AG09319 (cell line): ENCODE measurements at regions not wholly inside any gene's neighbourhood (a gene's known extent, or its start where the extent isn't known, plus 50 kb on each side); places are given as distances from the start of the nearest gene placed in this dataset.
"Not testable (repeated sequence)": the region's sequence is repeated elsewhere in the genome, so short reads cannot be mapped to it uniquely, and the experiment has no call there.

Source experiments
- DNase-seq: peaks from one replicate; pipeline ENCODE4 v3.0.0-alpha.2; 2010; ENCODE audit warnings: low read depth; ENCODE audit errors: extremely low read depth
- TF ChIP-seq, protein P1 (sequence below): IDR thresholded peaks from 2 replicates; pipeline ENCODE4 v1.5.1; 2011; ENCODE audit warnings: low read depth, mild to moderate bottlenecking, inconsistent platforms, low read length, moderate library complexity

DNA sequence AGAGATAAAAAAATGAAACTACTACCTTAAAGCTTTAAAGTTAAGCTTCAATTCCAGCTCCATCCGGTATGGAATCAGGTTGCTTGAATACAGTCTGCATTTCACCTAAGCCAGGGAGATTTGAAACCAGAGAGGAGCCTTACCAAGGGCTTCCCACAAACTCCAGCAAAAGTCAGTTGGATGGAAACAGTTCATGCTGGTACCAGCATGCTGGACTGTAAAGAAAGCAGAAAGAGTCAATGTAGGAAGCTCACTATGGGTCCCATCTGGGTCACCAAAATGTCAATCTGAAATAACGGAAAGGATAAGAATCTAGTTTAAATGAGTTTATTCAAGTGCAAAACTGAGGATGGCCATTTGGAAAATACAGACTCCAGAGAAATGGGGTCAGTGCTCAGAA, 65.3 kb downstream of the CDO1 start:
- DNase-seq, result no peak
- TF ChIP-seq, protein P1, sequence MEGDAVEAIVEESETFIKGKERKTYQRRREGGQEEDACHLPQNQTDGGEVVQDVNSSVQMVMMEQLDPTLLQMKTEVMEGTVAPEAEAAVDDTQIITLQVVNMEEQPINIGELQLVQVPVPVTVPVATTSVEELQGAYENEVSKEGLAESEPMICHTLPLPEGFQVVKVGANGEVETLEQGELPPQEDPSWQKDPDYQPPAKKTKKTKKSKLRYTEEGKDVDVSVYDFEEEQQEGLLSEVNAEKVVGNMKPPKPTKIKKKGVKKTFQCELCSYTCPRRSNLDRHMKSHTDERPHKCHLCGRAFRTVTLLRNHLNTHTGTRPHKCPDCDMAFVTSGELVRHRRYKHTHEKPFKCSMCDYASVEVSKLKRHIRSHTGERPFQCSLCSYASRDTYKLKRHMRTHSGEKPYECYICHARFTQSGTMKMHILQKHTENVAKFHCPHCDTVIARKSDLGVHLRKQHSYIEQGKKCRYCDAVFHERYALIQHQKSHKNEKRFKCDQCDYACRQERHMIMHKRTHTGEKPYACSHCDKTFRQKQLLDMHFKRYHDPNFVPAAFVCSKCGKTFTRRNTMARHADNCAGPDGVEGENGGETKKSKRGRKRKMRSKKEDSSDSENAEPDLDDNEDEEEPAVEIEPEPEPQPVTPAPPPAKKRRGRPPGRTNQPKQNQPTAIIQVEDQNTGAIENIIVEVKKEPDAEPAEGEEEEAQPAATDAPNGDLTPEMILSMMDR, result no peak

DNA sequence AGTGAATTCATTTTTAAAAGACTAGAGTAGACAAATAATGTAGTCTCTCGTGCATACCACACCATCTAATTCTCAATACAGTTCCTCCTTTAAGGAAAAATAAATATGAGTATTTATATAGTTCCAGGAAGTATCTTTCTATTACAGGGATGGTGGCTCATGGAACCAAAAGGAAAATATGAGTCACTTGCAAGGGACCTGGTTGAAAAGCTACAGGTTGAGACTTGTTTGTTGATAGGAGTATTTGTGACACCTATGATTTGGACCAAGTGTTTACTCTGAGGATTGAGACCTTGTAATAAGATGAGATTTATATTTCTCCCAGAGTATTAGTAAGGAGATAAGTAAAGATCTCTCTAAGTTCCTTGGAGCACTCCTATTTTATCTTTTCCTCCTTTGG, 67.4 kb downstream of the CDO1 start:
- TF ChIP-seq, protein P1, result no peak
- DNase-seq, result no peak

GRCh38 chr5:115739245-115739644, 77.2 kb downstream of the CDO1 start:
- DNase-seq, result not testable (repeated sequence)

DNA sequence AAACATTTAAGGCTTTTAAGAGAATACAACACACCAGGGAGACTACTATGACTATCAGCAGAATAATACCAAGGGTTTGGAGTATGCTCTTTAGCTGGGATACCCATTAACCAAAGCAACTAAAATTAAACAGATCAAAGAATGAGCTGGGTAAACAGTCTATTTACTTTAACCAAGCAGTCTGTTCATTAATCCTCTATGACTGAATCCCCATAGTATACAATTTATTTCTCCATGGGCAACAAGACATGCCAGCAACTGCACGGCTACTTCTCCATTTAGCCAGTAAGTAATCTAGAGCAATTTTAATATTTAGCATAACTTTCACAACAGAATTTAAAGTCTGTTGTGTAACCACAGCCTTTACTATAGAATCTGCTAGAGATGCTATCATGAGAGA, 77.6 kb downstream of the CDO1 start:
- DNase-seq, result no peak
- TF ChIP-seq, protein P1, result no peak

GRCh38 chr5:115737452-115737851, 79.0 kb downstream of the CDO1 start:
- TF ChIP-seq, protein P1, result no peak
- DNase-seq, result no peak

DNA sequence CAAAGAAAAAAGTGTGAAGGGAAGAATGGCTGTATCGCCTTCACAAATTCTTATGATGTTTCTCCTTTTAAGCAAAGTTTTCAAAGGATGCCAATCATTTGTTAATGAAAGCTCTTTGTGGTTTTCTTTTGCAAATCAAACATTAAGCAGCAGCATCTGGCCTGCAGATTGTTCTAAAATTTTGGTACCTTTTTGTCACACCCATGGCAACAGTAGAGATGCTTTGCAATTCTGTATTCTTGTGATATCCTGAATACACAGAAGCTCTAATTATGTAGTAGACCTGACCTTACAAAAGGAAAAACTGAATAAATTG, 79.8 kb downstream of the CDO1 start:
- no peak for DNase-seq
- TF ChIP-seq, protein P1, result no peak

DNA sequence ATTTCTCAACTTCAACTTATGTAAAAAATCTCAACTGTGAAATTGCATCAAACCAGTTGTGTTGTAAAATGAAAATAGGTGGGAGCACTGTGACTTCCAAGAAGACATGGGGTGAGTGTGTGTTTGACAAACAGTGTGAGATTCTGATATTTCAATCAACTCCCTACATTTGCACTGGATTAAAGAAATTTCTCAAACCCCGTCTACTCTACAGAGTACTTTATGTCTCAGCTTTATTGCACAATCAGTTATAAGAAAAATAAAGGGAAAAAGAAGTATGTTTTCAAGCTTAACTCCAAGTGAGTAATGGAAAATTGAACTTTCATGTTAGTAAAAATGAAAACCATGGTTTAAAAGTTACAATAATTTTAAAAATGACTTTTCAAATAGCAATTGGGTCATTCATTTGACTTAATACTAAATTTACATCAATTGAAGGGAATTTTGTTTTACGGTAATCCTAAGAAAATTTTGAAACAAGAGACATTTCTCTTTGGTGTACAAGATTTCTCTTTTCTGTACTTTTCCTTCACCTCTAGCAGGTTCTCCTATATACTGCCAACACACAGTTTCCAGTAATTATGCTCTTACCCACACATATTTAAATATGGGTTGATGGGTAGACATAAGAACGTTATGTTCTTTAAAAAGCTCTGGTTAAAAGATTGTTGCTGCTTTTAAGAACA, 80.3 kb downstream of the CDO1 start:
- TF ChIP-seq, protein P1, result no peak

More for the DNA sequence above, 80.3 kb downstream of the CDO1 start:
- DNase-seq, result no peak
